Activated B cell treated with CpG ODN at 0.5 μM for 24 hours (primary cell): ENCODE measurements at regions not wholly inside any gene's neighbourhood (a gene's known extent, or its start where the extent isn't known, plus 50 kb on each side); places are given as distances from the start of the nearest gene placed in this dataset.

Experiments used
- ATAC-seq: fragments of 200-7000 bp; cut with Tn5 transposase; one replicate; pipeline ENCODE4 v1.10.0; 2021; ENCODE audit warnings: low read depth, mild to moderate bottlenecking, moderate library complexity
- CTCF ChIA-PET: fragments of 350-600 bp; sonication (Branson Sonifier 250); formaldehyde crosslinking; loops from one replicate; lab custom pipeline; 2021; ENCODE audit warnings: antibody characterized with exemption; lab: Charles Lee
- POLR2A ChIA-PET: fragments of 350-600 bp; sonication (Branson Sonifier 250); formaldehyde crosslinking; loops from one replicate; lab custom pipeline; 2021; ENCODE audit warnings: antibody characterized with exemption; lab: Charles Lee
- DNase-seq: peaks from one replicate; pipeline ENCODE4 v3.0.0; 2022
- H3K27ac Mint-ChIP-seq: one replicate; pipeline ENCODE4 v1.8.0; 2020; ENCODE audit warnings: mixed read lengths
- H3K27me3 Mint-ChIP-seq: one replicate; pipeline ENCODE4 v1.8.0; 2021; ENCODE audit warnings: mixed read lengths
- H3K36me3 Mint-ChIP-seq: one replicate; pipeline ENCODE4 v1.8.0; 2021; ENCODE audit warnings: low read depth, mixed read lengths
- H3K4me1 Mint-ChIP-seq: one replicate; pipeline ENCODE4 v1.8.0; 2021; ENCODE audit warnings: mixed read lengths
- H3K4me3 Mint-ChIP-seq: one replicate; pipeline ENCODE4 v1.8.0; 2020; ENCODE audit warnings: mild to moderate bottlenecking, mixed read lengths
- H3K9me3 Mint-ChIP-seq: one replicate; pipeline ENCODE4 v1.8.0; 2020; ENCODE audit warnings: mixed read lengths
- CTCF ChIP-seq: fragments of 200-600 bp; IDR thresholded peaks from one replicate; pipeline ENCODE4 v1.8.0; 2022; ENCODE audit warnings: antibody characterized with exemption, mild to moderate bottlenecking
- intact Hi-C: fragments of 100-400 bp; cut with micrococcal nuclease; formaldehyde crosslinking; loops from one replicate; pipeline ENCODE4 v1.15.1; 2024

GRCh38 chr2:164090533-164090932, 354.7 kb upstream of the FIGN start:
- DNase-seq = no peak
- Mint-ChIP-seq H3K9me3 (no peaks in the 10 kb centered on the region), H3K4me3 (no peak overlapping the region), H3K27me3 (no peaks in the 10 kb centered on the region), H3K36me3 (no peaks in the 10 kb centered on the region), H3K4me1 (no peaks in the 10 kb centered on the region), H3K27ac (no peak overlapping the region)
- TF ChIP-seq CTCF = no peak
- ChIA-PET CTCF (no interaction called here), POLR2A (no interaction called here)
- no peak for ATAC-seq
- intact Hi-C loops = no loop called here

DNA sequence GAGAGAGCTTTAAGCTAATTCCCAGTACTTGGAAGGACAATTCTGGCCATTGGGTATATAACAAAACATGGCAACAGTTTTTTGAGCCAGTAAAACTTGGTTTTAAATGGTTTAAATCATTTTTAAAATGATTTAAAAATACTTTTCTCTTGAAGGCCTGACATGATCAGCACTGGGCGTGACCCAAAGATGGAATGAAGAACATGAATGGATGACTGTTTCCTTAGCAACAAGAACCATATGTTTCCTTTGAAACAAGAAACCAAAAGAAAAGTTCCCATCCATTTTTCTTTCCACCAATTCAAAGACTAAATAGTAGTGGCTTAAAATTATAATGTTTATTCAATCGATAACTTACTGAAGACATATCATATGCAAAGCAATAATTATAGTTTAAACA, 348.3 kb upstream of the FIGN start:
- DNase-seq (no peak), ATAC-seq (no peak)
- Mint-ChIP-seq H3K36me3 (no peaks in the 10 kb centered on the region), H3K9me3 (no peaks in the 10 kb centered on the region), H3K4me3 (no peak overlapping the region), H3K4me1 (no peaks in the 10 kb centered on the region), H3K27ac (no peak overlapping the region), H3K27me3 (no peaks in the 10 kb centered on the region)
- POLR2A ChIA-PET = no interaction called here
- TF ChIP-seq CTCF = no peak
- CTCF ChIA-PET = no interaction called here
- intact Hi-C loops = no loop called here

DNA sequence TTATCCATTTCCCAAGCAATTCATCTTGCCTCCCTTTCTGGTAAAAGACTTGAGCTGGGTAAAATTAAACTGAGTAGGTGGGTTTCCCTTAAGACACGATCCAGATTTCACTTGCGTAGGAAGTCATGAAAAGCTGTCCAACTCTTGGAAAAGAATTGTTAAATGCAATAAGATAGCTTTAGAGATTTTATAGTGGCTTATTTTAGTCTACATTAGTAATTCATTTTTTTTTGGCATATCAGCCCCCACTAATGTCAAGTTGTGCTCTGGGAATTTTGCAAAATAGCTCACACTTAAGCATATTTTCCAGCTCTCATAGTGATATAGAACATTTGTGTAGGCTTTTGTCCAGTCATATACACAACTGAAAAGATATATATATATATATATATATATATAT, 344.7 kb upstream of the FIGN start:
- Mint-ChIP-seq H3K9me3 (no peaks in the 10 kb centered on the region), H3K27me3 (no peaks in the 10 kb centered on the region), H3K4me1 (no peaks in the 10 kb centered on the region), H3K27ac (no peak overlapping the region), H3K4me3 (no peak overlapping the region), H3K36me3 (no peaks in the 10 kb centered on the region)
- TF ChIP-seq CTCF = no peak
- ATAC-seq (no peak), DNase-seq (no peak)
- POLR2A ChIA-PET = no interaction called here
- CTCF ChIA-PET = no interaction called here
- intact Hi-C loops = no loop called here

- ATAC-seq (no peak), DNase-seq (no peak)
- no peak for TF ChIP-seq CTCF
- Mint-ChIP-seq H3K4me3 (no peak overlapping the region), H3K27ac (no peak overlapping the region), H3K27me3 (no peaks in the 10 kb centered on the region), H3K4me1 (no peaks in the 10 kb centered on the region), H3K9me3 (no peaks in the 10 kb centered on the region), H3K36me3 (no peaks in the 10 kb centered on the region)
- ChIA-PET POLR2A (no interaction called here), CTCF (no interaction called here)
- intact Hi-C loops = no loop called here
Observed at GRCh38 chr2:164079258-164079657, 343.4 kb upstream of the FIGN start.

DNA sequence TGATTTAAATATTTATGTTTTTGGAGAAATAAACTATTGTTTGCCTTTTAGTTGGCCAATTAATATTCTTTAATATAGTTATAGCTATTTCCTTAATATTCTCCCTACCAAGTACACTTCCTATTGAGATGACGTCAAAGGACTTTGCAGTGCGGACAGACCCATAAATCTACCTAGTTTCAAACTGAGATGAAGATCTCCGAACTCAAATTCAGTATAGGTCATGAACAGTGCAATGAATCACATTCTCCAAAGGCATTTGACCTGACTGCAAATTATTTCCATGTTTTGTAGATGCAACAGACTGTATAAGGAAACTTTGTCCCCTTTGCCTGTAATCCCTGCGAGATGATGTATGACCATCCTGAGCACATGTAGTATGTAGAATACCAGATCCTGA, 342.6 kb upstream of the FIGN start:
- H3K36me3 Mint-ChIP-seq = no peaks in the 10 kb centered on the region
- ATAC-seq (no peak), DNase-seq (no peak)
- no peaks in the 10 kb centered on the region for H3K9me3 Mint-ChIP-seq
- intact Hi-C loops = no loop called here
- CTCF ChIA-PET = no interaction called here
- no peak overlapping the region for H3K4me3 Mint-ChIP-seq
- H3K27ac Mint-ChIP-seq = no peak overlapping the region
- no peaks in the 10 kb centered on the region for H3K4me1 Mint-ChIP-seq
- no peak for TF ChIP-seq CTCF
- POLR2A ChIA-PET = no interaction called here
- no peaks in the 10 kb centered on the region for H3K27me3 Mint-ChIP-seq
